Activated CD4-positive, alpha-beta T cell treated with anti-CD3 and anti-CD28 coated beads, Interleukin-2, amount 50 U/mL, for 48 hours (primary cell): ENCODE measurements at regions not wholly inside any gene's neighbourhood (a gene's known extent, or its start where the extent isn't known, plus 50 kb on each side); places are given as distances from the start of the nearest gene placed in this dataset.
A peak's percentile ranks its signal among the peaks of the same experiment; 100 is the strongest.

Source experiments
- DNase-seq, 2 experiments: peaks; one replicate each; pipeline ENCODE4 v3.0.0-alpha.2; 2020

DNA sequence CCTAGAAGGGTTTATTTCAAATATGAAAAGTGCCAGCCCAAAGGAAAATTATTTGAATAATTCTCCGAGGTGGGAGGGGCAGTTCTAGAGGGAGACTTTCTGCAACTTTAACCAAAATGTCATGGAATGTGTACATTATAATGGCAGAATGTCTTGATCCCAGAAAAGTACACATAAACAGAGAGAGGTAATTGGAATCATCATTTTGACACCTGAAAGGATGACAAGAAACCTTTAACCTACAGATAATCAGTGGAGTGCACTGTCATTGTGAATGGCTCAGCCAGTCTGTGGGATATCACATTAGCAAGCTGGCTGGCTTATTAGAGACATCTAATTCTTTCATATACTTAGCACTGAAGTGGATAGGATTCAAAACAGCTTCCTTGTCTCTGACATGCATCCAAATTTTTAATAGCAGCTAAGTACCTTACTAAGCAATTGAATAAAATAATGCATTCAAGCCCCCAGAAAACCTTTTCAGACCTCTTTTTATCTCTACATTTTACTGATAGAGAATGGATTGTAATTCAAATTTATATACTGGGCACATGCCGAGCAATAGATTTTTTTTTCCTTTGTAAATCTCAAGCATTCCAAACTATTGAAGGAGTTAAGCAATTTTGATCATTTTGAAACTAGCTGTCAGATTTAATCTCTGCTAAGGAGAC is 468.6 kb downstream of the COG6 start:
- no peak for DNase-seq

DNA sequence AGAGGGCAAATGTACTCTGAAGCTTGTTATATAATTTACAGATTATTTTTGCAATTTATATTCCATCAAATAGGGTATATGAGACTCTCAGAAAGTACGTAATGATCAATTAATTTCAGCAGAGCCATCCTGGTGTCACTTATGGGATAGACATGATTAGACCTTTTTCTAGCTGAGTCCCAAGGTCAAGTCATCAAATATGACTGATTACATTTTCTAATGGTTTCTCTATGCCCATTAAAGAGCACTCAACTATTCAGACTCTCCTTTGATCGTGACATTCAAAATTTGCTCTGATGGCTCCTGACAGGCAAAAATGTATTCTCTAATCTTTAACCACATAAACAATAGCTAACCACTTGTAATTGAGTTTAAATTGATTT is 469.2 kb downstream of the COG6 start:
- DNase-seq: no peak

DNA sequence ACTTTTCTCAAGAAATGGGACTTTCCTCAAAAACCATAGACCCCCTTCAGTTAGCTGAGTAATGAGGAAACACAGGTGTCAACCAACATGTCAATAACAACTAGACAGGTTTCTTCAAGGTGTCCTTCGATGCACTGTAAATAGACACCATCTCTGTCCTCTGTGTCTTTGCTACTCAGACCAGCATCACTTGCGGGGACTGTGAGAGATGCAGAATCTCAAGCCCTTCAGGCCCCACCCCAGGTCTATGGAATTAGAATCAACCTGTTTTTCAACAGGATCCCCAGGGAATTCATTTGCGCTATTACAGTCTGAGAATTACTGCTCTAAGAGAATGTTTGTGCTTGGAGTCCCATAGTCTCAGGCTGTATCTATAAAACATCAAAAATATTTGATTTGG is 469.9 kb downstream of the COG6 start:
- no peak for DNase-seq

DNA sequence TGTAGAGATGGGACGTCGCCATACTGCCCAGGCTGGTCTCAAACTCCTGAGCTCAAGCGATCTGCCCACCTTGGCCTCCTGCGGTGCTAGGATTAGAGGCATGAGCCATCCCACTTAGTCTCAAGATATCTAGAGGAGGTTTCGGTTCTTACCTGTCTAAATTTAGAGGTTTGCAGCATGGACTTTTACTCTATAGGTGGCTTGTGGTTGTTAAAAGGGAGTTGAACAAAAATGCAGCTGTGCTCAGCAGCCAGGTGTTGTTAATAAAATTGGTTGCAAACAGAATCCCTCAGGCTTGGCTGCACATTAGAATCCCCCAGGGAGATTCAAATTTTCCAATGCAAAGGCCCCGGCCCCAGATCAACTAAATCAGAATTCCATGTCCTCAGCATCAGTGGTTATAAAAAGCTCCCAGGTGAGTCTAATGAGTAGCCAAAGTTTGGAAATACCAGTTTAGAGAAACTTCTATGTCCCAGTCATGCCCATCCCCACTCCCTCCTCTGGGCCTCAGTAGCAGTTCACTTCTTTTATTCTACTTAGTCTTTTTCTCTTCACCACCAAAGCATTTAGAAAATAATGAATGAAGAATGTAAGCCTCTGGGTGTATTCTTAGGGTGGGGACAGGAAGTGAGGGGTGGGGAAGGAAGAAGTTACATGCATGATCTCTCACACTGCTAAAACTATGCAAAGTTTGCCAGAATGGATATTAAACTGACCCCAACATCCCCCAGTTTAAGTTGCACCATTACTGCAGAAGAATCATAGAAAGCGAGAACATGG is 471.0 kb downstream of the COG6 start:
- DNase-seq: no peak

DNA sequence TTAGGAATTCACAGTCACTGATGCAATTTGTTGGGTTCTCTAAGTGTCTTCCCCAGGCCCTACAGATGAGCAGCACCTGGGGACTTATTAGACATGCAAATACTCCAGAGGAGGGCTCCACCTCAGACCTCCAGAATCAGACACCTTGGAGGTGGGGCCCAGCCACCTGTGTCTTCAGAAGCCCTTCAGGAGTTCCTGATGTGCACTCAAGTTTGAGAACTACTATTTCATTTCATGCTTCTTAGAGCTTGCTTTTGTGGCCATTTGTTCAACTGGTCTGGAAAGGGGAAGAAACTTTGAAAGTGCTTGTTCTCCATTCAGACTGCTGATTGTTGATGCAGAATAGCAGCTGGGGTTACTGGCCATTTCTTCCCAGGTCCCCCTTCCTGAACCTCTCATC is 472.0 kb downstream of the COG6 start:
- no peak for DNase-seq

DNA sequence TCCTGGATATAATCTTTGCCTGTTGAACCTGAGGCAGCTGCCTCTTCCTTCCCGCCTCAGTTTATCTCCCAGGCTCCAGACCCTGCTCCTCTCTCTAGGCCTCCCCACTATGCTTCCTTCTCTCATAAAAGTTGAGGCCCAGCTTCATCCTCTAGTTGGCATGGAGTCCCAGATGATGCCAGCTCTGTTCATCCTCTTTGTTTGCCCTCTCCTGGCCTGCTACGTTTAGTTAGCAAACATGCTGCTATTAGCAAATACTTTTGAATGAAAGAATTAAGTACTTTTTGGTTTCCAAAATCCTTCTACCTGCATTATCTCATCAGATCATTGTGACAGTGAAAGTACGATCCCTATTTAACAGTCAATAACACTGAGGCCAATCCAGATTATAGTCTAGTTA is 472.5 kb downstream of the COG6 start:
- DNase-seq: no peak

DNA sequence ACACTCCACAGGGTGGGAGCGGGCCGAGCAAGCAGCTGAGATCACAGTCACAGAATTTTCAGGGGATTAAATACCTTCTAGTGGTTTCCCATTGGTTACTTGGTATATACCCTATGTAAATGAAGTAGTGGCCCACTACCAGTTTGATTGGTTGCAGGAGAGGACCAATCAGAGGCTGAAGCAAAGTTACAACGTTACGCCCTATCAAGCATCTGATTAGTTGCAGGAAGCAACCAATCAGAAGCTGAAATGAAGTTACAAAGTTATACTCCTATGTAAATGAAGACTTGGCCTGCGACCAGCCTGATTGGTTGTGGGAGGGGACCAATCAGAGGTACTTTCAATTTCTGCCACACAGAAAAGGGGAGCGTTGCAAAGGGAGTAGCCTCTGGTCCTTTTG is 474.0 kb downstream of the COG6 start:
- no peak for DNase-seq

DNA sequence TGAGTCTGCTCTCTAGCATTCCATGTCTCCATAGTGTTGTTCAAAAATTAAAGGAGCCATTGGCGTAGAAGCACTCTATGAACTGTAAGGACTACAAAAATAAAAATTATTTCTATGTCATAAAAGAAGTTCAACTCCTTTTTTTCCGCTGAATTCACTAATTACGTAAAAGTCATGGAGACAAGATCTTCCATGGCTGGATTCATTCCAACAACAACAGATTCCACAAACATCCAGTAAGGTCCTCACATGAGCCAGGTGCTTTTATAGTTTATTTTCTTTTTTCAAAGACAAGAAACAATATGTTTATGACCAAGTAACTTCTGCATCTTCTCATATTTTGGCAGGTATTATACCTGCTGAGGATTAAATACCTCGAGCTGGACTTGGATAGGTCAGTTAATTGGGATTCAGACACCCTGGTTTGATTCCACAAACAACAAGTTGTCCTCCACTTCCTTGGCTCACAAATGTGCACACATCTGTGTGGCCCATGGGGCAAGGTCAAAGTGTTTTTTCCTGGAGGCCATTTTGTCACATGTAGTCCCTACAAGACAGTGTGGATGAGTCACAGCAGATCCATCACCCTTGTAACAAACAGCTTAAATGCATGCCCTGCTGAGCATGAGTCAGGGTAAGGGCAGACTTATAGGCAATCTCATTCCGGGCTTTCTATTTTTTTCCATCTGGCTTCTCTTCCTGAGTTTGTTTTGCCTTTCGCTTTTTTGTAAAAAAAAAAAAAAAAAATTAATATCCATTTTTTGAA is 475.6 kb downstream of the COG6 start:
- no peak for DNase-seq

DNA sequence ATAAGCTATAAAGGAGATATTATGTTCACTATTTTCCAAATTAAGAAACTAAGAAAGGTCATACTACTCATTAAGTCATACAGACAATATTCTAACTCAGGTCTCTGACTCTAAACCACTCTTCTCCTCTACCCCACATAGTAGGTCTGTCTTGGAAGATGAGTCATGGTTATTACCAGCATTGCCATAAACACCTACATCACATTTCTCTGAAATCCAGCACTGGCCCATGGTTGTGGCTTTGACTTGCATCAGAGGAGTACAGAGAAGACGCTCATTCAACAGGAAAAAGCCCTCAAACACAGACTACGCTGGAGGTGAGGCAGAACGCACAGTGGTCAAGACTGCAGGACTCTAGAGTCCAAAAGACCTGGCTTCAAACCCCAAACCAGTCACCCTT is 476.8 kb downstream of the COG6 start:
- peak; percentile 28 to 47 for DNase-seq

DNA sequence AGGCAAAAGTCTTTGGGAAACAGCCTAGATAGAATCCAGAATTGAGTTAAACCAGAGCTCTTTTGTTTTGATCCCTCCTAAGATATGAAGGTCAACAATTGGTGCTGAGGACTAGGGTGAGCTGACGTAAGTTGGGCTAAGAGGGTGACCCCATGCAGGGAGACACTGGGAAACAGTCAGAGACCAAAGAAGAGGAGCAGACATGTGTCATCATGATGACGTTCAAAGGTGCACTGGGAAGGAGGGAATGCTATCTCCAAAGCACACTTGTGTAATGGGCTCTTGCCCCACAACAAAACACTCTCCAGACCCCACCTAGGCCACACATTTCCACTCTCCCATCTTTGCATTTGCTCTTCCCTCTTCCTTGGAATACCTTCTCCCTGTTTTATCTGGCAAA is 481.4 kb downstream of the COG6 start:
- DNase-seq: no peak

DNA sequence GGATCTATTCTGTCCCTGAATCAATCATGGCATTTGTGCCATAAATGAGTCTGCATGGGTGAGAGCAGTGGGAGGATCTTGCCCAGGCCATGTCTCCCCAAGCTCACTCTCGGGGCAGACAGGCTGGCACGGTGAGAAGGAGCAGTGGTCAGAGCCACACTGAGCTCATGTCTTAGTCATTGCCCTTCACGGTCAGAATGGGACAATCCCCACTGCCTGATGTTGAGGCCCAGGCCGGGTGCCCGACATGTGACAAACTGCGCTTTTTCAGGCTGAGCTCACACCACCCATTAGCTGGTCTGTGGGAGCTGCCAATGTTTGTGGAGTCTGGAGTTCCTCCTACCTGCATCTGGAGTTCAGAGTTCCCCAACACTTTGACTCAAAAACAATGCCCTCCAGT is 481.9 kb downstream of the COG6 start:
- peak; percentile 19 to 41 for DNase-seq

DNA sequence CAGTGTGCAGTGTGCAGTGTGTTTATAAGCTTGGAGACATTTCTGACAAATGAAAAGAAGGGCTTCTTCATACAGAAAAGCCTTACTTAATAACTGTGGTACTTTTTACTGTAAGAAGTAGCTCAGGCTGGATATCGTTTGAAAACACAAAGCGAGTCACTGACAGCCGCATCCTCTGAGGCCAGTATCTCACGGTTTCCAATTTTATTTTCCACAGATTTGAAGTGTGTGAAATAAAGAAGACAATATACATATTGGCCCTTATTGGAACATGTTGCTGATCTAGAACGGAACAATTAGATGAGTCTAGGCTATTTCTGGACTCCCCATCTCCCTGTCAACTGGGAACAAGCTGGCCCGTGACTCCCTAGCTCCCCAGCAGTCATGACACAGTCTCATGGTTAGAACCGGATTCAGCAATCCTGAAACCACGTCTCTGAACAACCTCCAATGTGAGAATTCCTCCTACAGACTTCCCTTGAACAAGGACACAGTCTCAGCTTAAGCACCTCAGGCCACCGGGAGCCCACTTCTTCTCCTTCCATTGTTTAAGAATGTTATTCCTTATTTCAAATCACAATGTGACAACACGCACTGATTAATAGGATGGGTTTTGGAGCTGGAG is 484.5 kb downstream of the COG6 start:
- DNase-seq: no peak

DNA sequence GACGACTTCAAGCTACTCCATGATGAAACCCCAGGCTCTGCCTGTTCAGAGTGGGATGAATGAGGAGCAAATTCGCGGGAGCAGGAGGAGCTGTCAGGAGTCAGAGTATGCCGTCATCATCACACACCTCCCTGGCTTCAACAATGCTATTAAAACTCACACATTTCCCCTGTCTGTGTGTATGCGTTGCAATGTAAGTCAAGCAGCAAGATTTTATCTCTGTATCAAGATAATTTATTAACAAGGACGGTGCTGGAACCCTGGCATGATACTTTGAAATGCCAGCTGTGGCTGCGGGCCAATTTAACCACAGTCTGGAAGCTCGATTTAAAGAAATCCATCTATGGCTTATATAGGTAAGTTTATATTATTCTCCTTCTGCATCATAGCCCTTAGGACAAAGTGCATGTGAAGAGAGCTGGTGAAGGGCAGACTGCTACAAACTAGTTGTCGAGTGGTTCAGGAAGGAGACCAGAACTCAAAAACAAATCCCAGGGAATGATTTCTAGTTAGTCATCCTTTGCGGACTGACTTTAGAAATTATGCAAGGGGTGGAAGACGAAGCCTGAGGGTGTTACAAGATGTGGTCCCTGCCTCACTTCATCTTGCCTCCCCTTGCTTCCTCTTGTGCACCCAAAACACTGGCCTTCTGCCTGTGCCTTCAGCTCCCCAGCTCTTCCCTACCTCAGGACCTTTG is 486.5 kb downstream of the COG6 start:
- DNase-seq: no peak

DNA sequence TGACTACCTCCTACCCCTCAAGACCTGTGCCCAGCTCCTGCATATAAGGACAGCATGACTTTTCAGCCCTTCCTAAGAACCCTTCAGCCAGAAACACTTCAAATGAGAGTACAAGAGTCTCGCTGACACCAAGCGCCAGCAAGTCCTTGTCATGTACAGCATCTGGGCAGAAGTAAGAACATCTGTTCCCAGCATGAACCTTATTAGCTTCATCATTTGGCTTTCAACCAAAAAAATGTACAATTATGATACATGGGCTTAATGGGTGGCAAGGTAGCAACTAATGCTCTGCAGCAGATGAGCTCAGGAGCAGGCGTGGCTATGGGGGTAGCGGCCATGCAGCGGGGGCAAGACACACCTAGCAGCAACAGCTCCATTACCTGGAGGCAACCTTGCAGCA is 487.6 kb downstream of the COG6 start:
- DNase-seq: no peak

DNA sequence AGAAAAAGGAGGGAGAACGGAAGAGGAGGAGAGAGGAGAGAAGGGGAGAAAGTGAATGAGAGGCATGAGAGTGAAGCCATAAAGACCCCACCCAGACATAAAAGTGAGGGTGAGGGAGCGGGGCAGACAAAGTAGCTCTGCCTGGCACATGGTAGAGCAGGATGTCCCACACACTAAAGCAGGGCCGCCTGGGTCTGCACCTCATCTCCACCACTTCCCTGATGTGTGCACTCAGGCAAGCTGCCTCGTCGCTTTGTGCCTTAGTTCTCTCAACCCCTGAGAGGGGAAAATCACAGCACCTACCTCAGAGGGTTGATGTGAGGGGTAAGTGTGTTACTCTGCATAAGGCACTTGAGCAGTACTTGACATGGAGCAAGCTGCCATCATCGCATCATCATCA is 488.1 kb downstream of the COG6 start:
- DNase-seq: no peak

DNA sequence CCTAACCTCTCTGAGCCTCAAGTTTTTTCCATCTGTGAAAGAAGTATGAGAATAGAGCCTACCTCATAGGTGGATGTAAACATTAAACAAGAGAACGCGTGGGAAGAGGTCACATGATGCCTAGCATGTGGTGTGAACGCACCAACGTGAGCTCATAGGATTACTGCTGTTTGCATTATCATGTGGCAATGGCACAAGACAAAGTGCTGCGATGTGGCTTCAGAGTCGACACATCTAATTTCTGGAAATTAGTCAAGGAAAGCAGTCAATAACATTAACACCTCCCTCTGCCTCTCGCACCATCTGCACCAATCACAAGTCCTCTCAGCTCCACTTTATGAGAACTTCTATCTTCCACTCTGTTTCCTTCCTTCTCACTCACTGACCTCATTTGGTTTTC is 489.7 kb downstream of the COG6 start:
- peak; percentile 30 to 45 for DNase-seq

DNA sequence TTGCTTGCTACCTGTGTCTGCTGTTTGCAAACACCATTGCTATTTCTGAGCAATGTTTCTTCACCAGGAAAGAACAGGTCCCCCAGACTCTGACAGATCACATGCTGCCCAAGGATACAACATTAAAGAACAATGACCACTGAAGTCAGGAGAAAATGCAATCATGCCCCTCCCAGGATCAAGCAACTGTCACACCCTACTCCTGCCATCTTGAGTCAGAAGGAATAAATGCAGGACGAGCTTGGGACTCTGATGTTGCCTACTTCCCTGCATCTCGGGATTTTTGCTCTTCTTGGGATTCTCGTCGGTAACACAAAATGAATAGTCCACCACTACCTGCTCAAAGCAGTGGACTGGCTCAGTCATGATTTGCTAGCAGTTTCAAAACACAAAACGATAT is 490.6 kb downstream of the COG6 start:
- no peak for DNase-seq

DNA sequence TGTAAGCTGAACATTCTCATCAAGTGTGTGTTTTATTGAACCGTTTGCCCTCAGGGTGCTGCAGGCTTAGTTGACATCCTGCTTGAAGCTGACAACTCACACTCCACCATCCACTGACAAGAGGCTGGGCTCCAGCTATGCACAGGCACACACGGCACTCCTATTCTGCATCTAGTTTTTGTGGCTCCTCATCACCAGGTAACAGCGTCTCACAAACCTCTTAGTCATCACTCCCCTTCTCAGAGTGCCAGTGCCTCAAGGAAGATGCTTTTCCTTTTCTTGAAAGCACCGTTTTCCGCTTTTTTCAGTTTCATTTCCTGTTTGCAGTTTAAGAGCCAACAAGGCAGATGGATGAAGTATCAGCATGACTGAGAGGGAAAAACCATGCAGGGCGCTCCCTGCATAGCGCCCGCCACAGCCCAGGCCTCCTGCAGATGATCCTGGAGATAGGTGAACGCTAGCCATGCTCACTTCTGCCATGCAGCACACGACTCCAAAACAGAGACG is 491.2 kb downstream of the COG6 start:
- DNase-seq: peak; percentile 24 to 26

DNA sequence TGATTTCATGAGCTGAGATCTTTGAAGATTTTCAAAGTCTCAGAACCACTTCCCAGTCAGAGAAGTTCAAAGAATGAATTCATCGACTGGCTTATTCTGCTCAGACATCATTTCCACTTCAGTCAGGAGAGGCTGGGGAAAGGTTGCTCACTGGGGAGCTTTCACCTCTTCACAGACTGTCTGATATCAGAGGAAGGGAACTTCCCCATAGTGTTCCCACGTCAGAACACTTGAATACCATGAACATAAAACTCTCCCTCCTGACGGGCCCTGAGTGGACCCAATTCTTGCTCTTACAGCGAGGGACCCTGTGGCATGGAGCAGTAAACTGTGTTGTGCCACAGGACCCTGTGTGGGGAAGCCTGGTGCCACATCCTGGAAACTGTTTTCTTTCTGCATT is 492.6 kb downstream of the COG6 start:
- peak; percentile 22 to 37 for DNase-seq

DNA sequence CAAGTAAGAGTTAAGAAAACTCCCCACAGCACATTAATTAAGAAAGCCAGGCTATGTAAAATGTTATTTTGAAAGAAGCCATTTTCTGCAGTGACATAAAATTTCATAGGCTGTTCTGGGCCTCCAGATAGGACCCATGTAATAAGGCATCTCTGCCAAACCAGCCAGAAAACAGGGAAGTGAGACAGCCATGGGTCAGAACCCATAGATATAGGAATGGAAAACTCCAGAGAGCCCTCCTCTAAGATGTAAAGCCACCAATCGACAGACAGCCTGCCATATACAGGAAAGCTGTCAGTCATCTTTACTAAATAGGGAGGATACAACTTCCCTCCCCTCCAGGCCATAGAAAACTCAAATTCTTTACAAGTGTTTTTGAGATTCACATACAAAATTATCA is 493.3 kb downstream of the COG6 start:
- DNase-seq: no peak

DNA sequence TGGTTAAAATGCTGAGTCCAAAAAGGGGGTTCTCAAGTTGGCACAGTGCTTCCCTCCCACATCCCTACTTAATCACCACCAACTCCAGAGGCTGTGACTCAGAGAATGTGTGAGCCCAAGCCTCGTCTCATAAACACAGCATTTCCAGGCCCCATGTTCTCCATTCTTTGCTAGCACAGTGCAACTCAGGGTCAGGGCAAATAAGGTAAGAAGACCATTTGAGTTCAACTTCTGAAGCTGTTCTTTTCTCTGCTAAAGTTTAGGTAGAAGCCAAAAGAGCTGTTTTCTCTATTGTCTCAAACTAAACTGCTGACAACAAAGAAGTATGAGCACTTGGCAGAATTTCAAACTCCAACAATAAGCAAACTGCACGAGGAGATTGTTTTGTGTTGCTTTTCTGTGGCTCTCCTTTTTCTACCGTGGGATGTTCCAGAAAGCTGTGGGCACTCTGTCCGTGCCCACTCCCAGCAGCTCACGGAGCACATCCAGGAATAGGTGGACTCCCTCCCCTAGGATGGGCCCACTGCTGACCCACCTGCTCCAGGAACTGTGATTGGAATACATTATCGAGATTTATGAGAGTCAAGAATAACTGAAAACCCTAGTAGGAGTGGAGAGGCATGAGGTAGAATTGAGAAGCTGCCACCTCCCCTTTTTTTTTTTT is 494.3 kb downstream of the COG6 start:
- no peak for DNase-seq

DNA sequence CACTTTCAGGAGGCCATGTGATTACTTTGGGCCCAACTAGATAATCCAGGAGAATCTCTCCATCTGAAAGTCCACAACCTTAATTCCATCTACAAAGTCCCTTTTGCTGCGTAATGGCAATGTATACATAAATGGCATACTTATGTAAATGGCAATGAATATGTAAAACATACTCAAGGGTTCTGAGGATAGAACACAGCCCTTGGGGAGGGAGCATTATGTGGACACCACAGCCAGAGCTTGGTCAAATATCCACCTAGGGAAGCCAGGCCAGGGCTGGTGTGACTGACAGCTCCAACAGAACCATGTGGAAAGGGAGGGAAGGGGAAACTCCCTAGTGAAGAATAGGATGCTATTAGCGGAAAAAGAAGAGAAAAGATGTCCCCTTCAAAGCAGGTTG is 496.2 kb downstream of the COG6 start:
- no peak for DNase-seq
